ENCODE measurements at regions not wholly inside any gene's neighbourhood (a gene's known extent, or its start where the extent isn't known, plus 50 kb on each side); places are given as distances from the start of the nearest gene placed in this dataset.

DNA sequence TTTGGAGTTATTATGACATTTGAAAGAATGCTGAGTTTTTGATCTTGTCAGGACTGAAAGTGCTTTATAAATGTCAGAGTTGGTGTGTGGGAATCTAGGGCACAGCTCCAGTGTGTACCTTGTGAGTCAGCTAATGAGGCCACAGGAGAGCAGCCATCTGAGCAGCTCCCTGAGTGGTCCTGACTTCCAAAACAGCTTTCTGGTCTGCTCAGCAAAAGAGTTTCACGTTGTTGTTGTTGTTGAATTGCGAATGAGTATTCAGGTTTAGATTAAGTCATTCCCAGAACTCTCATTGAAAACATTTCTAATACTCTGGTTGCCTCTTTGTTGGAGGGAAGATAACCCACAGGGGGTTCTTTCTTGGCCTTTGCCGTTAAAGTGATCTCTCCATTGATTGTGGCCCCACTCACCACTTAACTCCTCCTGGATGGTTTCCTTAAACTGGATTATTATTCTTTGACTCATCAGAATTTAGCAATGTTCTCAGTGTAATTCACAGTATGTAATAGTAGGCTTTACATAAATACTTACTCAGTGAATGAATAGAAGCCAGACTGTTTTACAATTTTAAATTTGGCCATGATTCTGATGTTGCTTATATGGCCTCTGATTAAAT, 125.1 kb upstream of the SGCD start:
- TF ChIP-seq, protein P1, sequence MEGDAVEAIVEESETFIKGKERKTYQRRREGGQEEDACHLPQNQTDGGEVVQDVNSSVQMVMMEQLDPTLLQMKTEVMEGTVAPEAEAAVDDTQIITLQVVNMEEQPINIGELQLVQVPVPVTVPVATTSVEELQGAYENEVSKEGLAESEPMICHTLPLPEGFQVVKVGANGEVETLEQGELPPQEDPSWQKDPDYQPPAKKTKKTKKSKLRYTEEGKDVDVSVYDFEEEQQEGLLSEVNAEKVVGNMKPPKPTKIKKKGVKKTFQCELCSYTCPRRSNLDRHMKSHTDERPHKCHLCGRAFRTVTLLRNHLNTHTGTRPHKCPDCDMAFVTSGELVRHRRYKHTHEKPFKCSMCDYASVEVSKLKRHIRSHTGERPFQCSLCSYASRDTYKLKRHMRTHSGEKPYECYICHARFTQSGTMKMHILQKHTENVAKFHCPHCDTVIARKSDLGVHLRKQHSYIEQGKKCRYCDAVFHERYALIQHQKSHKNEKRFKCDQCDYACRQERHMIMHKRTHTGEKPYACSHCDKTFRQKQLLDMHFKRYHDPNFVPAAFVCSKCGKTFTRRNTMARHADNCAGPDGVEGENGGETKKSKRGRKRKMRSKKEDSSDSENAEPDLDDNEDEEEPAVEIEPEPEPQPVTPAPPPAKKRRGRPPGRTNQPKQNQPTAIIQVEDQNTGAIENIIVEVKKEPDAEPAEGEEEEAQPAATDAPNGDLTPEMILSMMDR (IDR thresholded peaks at IDR 0.05) = no peak
- no peak for TF ChIP-seq SIN3A (IDR thresholded peaks at IDR 0.05; ENCODE audit: borderline replicate concordance, insufficient read depth, low read depth, low read length)
